H1 (cell line): ENCODE measurements at regions not wholly inside any gene's neighbourhood (a gene's known extent, or its start where the extent isn't known, plus 50 kb on each side); places are given as distances from the start of the nearest gene placed in this dataset.

Experiments
- CHD7 ChIP-seq: fragments of 300-600 bp; sonication (generic); IDR thresholded peaks from 2 replicates; pipeline ENCODE4 v1.7.1; 2012; ENCODE audit warnings: low read length, moderate library complexity, mild to moderate bottlenecking, inconsistent platforms; ENCODE audit not compliant: insufficient replicate concordance
- SAP30 ChIP-seq: fragments of 300-600 bp; sonication (generic); IDR thresholded peaks from 2 replicates; pipeline ENCODE4 v1.7.1; 2012; ENCODE audit warnings: low read length, moderate library complexity, mild to moderate bottlenecking, inconsistent platforms; ENCODE audit not compliant: insufficient read depth, insufficient replicate concordance
- ZNF274 ChIP-seq: IDR thresholded peaks from 2 replicates; pipeline ENCODE4 v1.7.0; 2012; ENCODE audit warnings: low read length, borderline replicate concordance; ENCODE audit errors: extremely low read depth
- TF ChIP-seq, protein P1 (sequence below): IDR thresholded peaks from 2 replicates; pipeline ENCODE4 v1.6.1; 2012; ENCODE audit warnings: low read length, inconsistent platforms

GRCh38 chr4:123877551-123877950 is 481.0 kb downstream of the SPRY1 start (continued):
- TF ChIP-seq CHD7 (no peak), ZNF274 (no peak), SAP30 (no peak)
- TF ChIP-seq, protein P1, sequence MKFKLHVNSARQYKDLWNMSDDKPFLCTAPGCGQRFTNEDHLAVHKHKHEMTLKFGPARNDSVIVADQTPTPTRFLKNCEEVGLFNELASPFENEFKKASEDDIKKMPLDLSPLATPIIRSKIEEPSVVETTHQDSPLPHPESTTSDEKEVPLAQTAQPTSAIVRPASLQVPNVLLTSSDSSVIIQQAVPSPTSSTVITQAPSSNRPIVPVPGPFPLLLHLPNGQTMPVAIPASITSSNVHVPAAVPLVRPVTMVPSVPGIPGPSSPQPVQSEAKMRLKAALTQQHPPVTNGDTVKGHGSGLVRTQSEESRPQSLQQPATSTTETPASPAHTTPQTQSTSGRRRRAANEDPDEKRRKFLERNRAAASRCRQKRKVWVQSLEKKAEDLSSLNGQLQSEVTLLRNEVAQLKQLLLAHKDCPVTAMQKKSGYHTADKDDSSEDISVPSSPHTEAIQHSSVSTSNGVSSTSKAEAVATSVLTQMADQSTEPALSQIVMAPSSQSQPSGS: no peak
- TF ChIP-seq, all 59 proteins: peak for 0
